H1 (cell line): ENCODE measurements at regions not wholly inside any gene's neighbourhood (a gene's known extent, or its start where the extent isn't known, plus 50 kb on each side); places are given as distances from the start of the nearest gene placed in this dataset.

ENCODE experiments used
- CTCF ChIA-PET: fragments of 300-600 bp; sonication (Branson Sonifier 250); formaldehyde crosslinking; loops from one replicate; lab custom pipeline; 2021; ENCODE audit not compliant: partially characterized antibody; lab: Charles Lee
- POLR2A ChIA-PET: fragments of 300-600 bp; sonication (Branson Sonifier 250); formaldehyde crosslinking; loops from one replicate; lab custom pipeline; 2021; ENCODE audit warnings: inconsistent platforms; ENCODE audit not compliant: partially characterized antibody; lab: Charles Lee
- DNase-seq, 2 experiments: peaks; one replicate each; pipeline versions ENCODE4 v3.0.0 to v3.0.0-alpha.2; 2010 to 2022; ENCODE audit warnings: low spot score in 2 of 2, low read depth in 1 of 2, mixed read lengths in 1 of 2
- FAIRE-seq: peaks from 2 replicates; lab custom pipeline; 2011; peaks lifted over from hg19 to GRCh38; lab: Jason Lieb, UNC
- H2AFZ ChIP-seq: 2 replicates; pipeline ENCODE4 v1.8.1; 2012; ENCODE audit warnings: low read length, inconsistent platforms
- H2AK5ac ChIP-seq: 2 replicates; pipeline ENCODE4 v1.6.1; 2013; ENCODE audit warnings: low read depth, low read length
- H2BK120ac ChIP-seq: replicated peaks from 2 replicates; pipeline ENCODE3; 2013; ENCODE audit warnings: low read depth, low read length, inconsistent platforms
- H2BK12ac ChIP-seq: 2 replicates; pipeline ENCODE4 v1.6.1; 2013; ENCODE audit warnings: low read depth, low read length
- H2BK15ac ChIP-seq: 2 replicates; pipeline ENCODE4 v1.6.1; 2013; ENCODE audit warnings: low read length
- H2BK20ac ChIP-seq: 2 replicates; pipeline ENCODE4 v1.6.1; 2013; ENCODE audit warnings: low read length
- H2BK5ac ChIP-seq: 2 replicates; pipeline ENCODE4 v1.6.1; 2013; ENCODE audit warnings: low read depth, low read length
- H3K14ac ChIP-seq: 2 replicates; pipeline ENCODE4 v1.6.1; 2013; ENCODE audit warnings: inconsistent platforms; ENCODE audit not compliant: insufficient read length
- H3K18ac ChIP-seq: 2 replicates; pipeline ENCODE4 v1.6.1; 2013; ENCODE audit warnings: low read length; ENCODE audit errors: extremely low read depth
- H3K23ac ChIP-seq: 2 replicates; pipeline ENCODE4 v1.6.1; 2013; ENCODE audit warnings: inconsistent platforms; ENCODE audit not compliant: insufficient read length
- H3K23me2 ChIP-seq: 2 replicates; pipeline ENCODE4 v1.6.1; 2013; ENCODE audit warnings: low read depth, low read length
- H3K27ac ChIP-seq: 2 replicates; pipeline ENCODE4 v1.6.1; 2011; ENCODE audit warnings: low read depth, low read length, inconsistent platforms
- H3K27me3 ChIP-seq, 4 experiments: replicated peaks in 1 of 4; 1 replicate in 1 of 4; 2 replicates in 3 of 4; pipeline versions ENCODE4 v1.6.1 to v1.8.1; 2011 to 2013; ENCODE audit warnings: low read length in 3 of 4, mild to moderate bottlenecking in 3 of 4, inconsistent platforms in 2 of 4, mixed read lengths in 2 of 4, moderate library complexity in 1 of 4; ENCODE audit not compliant: control insufficient read depth in 3 of 4, insufficient read depth in 3 of 4; ENCODE audit errors: extremely low read depth in 1 of 4
- H3K36me3 ChIP-seq, 4 experiments: 2 replicates each; pipeline versions ENCODE4 v1.6.1 to v1.8.1; 2011 to 2013; ENCODE audit warnings: mild to moderate bottlenecking in 4 of 4, low read length in 3 of 4, moderate library complexity in 2 of 4, control low read depth in 1 of 4, inconsistent platforms in 1 of 4; ENCODE audit not compliant: insufficient read depth in 4 of 4, control insufficient read depth in 2 of 4
- H3K4ac ChIP-seq: replicated peaks from 2 replicates; pipeline ENCODE3; 2013; ENCODE audit warnings: low read length, low read depth, mixed read lengths, inconsistent platforms; ENCODE audit not compliant: insufficient read length
- H3K4me1 ChIP-seq, 4 experiments: replicated peaks in 1 of 4; 1 replicate in 1 of 4; 2 replicates in 3 of 4; pipeline versions ENCODE4 v1.6.1 to v1.8.1; 2011 to 2013; ENCODE audit warnings: low read length in 3 of 4, inconsistent platforms in 2 of 4, mixed read lengths in 1 of 4; ENCODE audit not compliant: insufficient read depth in 4 of 4, control insufficient read depth in 3 of 4
- H3K4me2 ChIP-seq, 2 experiments: 2 replicates each; pipeline versions ENCODE4 v1.6.1 to v1.8.1; 2011 to 2013; ENCODE audit warnings: low read depth in 2 of 2, low read length in 2 of 2, control low read depth in 1 of 2, inconsistent platforms in 1 of 2, mild to moderate bottlenecking in 1 of 2; ENCODE audit not compliant: insufficient read depth in 1 of 2
- H3K4me3 ChIP-seq, 4 experiments: fragments of 200-600, 300-600 bp in 1 of 4; sonication (generic), shearing (Covaris generic), sonication (Bioruptor Twin) in 1 of 4; 2 replicates each; pipeline versions ENCODE4 v1.5.1 to v1.8.1; 2011 to 2016; ENCODE audit warnings: low read length in 4 of 4, low read depth in 3 of 4, control low read depth in 2 of 4, inconsistent platforms in 2 of 4, mild to moderate bottlenecking in 2 of 4, mixed read lengths in 1 of 4, moderate library complexity in 1 of 4; ENCODE audit not compliant: insufficient read depth in 2 of 4; ENCODE audit errors: extremely low read depth in 1 of 4
- H3K56ac ChIP-seq: replicated peaks from 2 replicates; pipeline ENCODE3; 2013; ENCODE audit warnings: low read depth, mild to moderate bottlenecking, mixed read lengths, low read length, inconsistent platforms; ENCODE audit not compliant: insufficient read length
- H3K79me1 ChIP-seq: 2 replicates; pipeline ENCODE4 v1.6.1; 2013; ENCODE audit warnings: low read depth, low read length, control low read depth
- H3K79me2 ChIP-seq, 2 experiments: 2 replicates each; pipeline versions ENCODE4 v1.6.1 to v1.8.1; 2012 to 2013; ENCODE audit warnings: low read length in 2 of 2, mild to moderate bottlenecking in 2 of 2, inconsistent platforms in 1 of 2; ENCODE audit not compliant: insufficient read depth in 2 of 2, control insufficient read depth in 1 of 2
- H3K9ac ChIP-seq, 4 experiments: replicated peaks in 1 of 4; 1 replicate in 1 of 4; 2 replicates in 3 of 4; pipeline versions ENCODE4 v1.6.1 to v1.8.1; 2011 to 2013; ENCODE audit warnings: low read depth in 3 of 4, low read length in 3 of 4, control low read depth in 2 of 4, mild to moderate bottlenecking in 2 of 4, moderate library complexity in 2 of 4, inconsistent platforms in 1 of 4; ENCODE audit errors: extremely low read depth in 1 of 4
- H3K9me3 ChIP-seq, 2 experiments: 2 replicates each; pipeline versions ENCODE4 v1.6.1 to v1.8.1; 2012 to 2013; ENCODE audit warnings: mild to moderate bottlenecking in 2 of 2, moderate library complexity in 2 of 2, control low read depth in 1 of 2, inconsistent platforms in 1 of 2, low read depth in 1 of 2, low read length in 1 of 2, mixed read lengths in 1 of 2; ENCODE audit not compliant: insufficient read depth in 2 of 2
- H4K20me1 ChIP-seq, 2 experiments: replicated peaks in 1 of 2; 2 replicates each; pipeline versions ENCODE3 to v1.8.1; 2011 to 2013; ENCODE audit warnings: inconsistent platforms in 2 of 2, low read length in 2 of 2, mild to moderate bottlenecking in 1 of 2; ENCODE audit not compliant: insufficient read depth in 2 of 2, control insufficient read depth in 1 of 2
- H4K5ac ChIP-seq: 2 replicates; pipeline ENCODE4 v1.6.1; 2013; ENCODE audit warnings: low read length, low read depth, mixed read lengths, inconsistent platforms; ENCODE audit not compliant: insufficient read length
- H4K8ac ChIP-seq: 2 replicates; pipeline ENCODE4 v1.8.0; 2013; ENCODE audit warnings: mild to moderate bottlenecking, moderate library complexity, low read length, inconsistent platforms; ENCODE audit not compliant: insufficient read depth; ENCODE audit errors: extremely low read depth
- H4K91ac ChIP-seq: replicated peaks from 2 replicates; pipeline ENCODE3; 2013; ENCODE audit warnings: low read length, mixed read lengths, inconsistent platforms; ENCODE audit not compliant: insufficient read length
- ASH2L ChIP-seq: fragments of 200-600, 300-600 bp; sonication (generic); IDR thresholded peaks from one replicate; pipeline ENCODE4 v1.7.1; 2017; ENCODE audit warnings: low read length
- E2F6 ChIP-seq: IDR thresholded peaks from 2 replicates; pipeline ENCODE4 v1.6.1; 2012; ENCODE audit warnings: inconsistent platforms
- HDAC6 ChIP-seq: IDR thresholded peaks from one replicate; pipeline ENCODE4 v1.7.1; 2012; ENCODE audit warnings: low read depth, mild to moderate bottlenecking, inconsistent platforms, low read length, moderate library complexity
- KDM4A ChIP-seq: IDR thresholded peaks from one replicate; pipeline ENCODE4 v1.7.1; 2012; ENCODE audit warnings: low read depth, mild to moderate bottlenecking, moderate library complexity, low read length, inconsistent platforms; ENCODE audit not compliant: severe bottlenecking
- RAD21 ChIP-seq, 2 experiments: IDR thresholded peaks in 1 of 2; conservative IDR thresholded peaks in 1 of 2; 2 replicates each; pipeline ENCODE4 v1.6.1; 2011; ENCODE audit warnings: low read depth in 2 of 2, low read length in 2 of 2, improper control_type of control experiment in 1 of 2, inconsistent platforms in 1 of 2, mild to moderate bottlenecking in 1 of 2, moderate library complexity in 1 of 2
- TAF1 ChIP-seq: IDR thresholded peaks from 2 replicates; pipeline ENCODE4 v1.6.1; 2011; ENCODE audit warnings: mild to moderate bottlenecking, low read depth, low read length
- TEAD4 ChIP-seq: IDR thresholded peaks from 2 replicates; pipeline ENCODE4 v1.6.1; 2012; ENCODE audit warnings: low read depth, low read length, inconsistent platforms, mixed read lengths
- WGBS, 2 experiments: shearing (Covaris generic) in 1 of 2; methylation state at CpG; one replicate each; pipeline versions ENCODE4 v1.1.6 to v1.1.7; 2013 to 2015; ENCODE audit warnings: low lambda C conversion rate in 2 of 2, mixed read lengths in 2 of 2, inconsistent platforms in 1 of 2, low coverage in 1 of 2, missing lambda C conversion rate in 1 of 2; ENCODE audit not compliant: insufficient replicate concordance in 2 of 2, insufficient coverage in 1 of 2, insufficient read length in 1 of 2; ENCODE audit errors: extremely low coverage in 1 of 2, missing lambda C conversion rate in 1 of 2; 5-methylcytosine and 5-hydroxymethylcytosine counted together
- TF ChIP-seq, protein P1 (sequence below): IDR thresholded peaks from 2 replicates; pipeline ENCODE4 v1.6.1; 2012; ENCODE audit warnings: low read length, inconsistent platforms

- no peak overlapping the region for H2AK5ac ChIP-seq
- H2BK12ac ChIP-seq = peak overlapping the region; percentile 81
- no peak for FAIRE-seq
- peak overlapping the region; percentile 13 for H4K91ac ChIP-seq
- no peaks in the 10 kb centered on the region for H3K79me1 ChIP-seq
- WGBS, 2 experiments = 55% methylated on average over 12 of the region's 12 CpGs; no CpG with 5 or more reads in 1 of the 2 experiments
- ChIA-PET CTCF (interaction anchor here (0.8 to 1.6 kb wide), 7 partner anchors 11 to 128 kb away, joined by 3 to 10 read pairs (median 4); no protein-coding TSS in a partner anchor), POLR2A (interaction anchor here (0.7 to 2.1 kb wide), 7 partner anchors 10 to 383 kb away, joined by 3 to 5 read pairs (median 4); no protein-coding TSS in a partner anchor)
- H3K27me3 ChIP-seq = no peaks in the 10 kb centered on the region; a peak in 1 of 7 replicates
- no peak overlapping the region for H3K4ac ChIP-seq
- H4K20me1 ChIP-seq = no peaks in the 10 kb centered on the region
- H3K79me2 ChIP-seq = no peaks in the 10 kb centered on the region
- H3K36me3 ChIP-seq = no peaks in the 10 kb centered on the region
- H3K56ac ChIP-seq = no peak overlapping the region
- H3K9me3 ChIP-seq = no peaks in the 10 kb centered on the region
- peak in 1 of 2 experiments; percentile 36 for DNase-seq
- H3K4me2 ChIP-seq = peak overlapping the region; percentile 55 to 60
- H2BK5ac ChIP-seq = peak overlapping the region; percentile 80; the same call in 1 of the 2 replicates
- H3K9ac ChIP-seq = no peak overlapping the region
- no peak overlapping the region for H2AFZ ChIP-seq
- peak overlapping the region; percentile 55 for H3K18ac ChIP-seq
- no peak overlapping the region for H2BK15ac ChIP-seq
- peaks cover 6 to 24% (median 15%) of the 10 kb centered on the region in 4 experiments for H3K4me1 ChIP-seq
- no peaks in the 10 kb centered on the region for H3K23me2 ChIP-seq
- no peak overlapping the region for H4K8ac ChIP-seq
- H2BK120ac ChIP-seq = no peak overlapping the region
- peak overlapping the region in 1 of 4 experiments; percentile 40; a peak in 1 of 8 replicates for H3K4me3 ChIP-seq
- peak overlapping the region; percentile 2 for H4K5ac ChIP-seq
- H3K27ac ChIP-seq = 0 out of 2 replicates have a peak overlapping the region, but pooled peaks have one; percentile 30
- peak overlapping the region; percentile 13; the same call in 1 of the 2 replicates for H2BK20ac ChIP-seq
- no peak overlapping the region for H3K14ac ChIP-seq
- H3K23ac ChIP-seq = no peak overlapping the region
- TF ChIP-seq, protein P1, sequence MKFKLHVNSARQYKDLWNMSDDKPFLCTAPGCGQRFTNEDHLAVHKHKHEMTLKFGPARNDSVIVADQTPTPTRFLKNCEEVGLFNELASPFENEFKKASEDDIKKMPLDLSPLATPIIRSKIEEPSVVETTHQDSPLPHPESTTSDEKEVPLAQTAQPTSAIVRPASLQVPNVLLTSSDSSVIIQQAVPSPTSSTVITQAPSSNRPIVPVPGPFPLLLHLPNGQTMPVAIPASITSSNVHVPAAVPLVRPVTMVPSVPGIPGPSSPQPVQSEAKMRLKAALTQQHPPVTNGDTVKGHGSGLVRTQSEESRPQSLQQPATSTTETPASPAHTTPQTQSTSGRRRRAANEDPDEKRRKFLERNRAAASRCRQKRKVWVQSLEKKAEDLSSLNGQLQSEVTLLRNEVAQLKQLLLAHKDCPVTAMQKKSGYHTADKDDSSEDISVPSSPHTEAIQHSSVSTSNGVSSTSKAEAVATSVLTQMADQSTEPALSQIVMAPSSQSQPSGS = no peak
- TF ChIP-seq TAF1 (no peak), E2F6 (peak; percentile 32; the same call in 1 of the 2 replicates), KDM4A (peak; percentile 24), ASH2L (peak; percentile 40), RAD21 (IDR thresholded peaks at IDR 0.05 in 1 of 2, conservative IDR thresholded peaks at IDR 0.05 in 1 of 2; ENCODE audit: low read depth in 2 of 2, low read length in 2 of 2) (no peak), TEAD4 (peak; percentile 33; the same call in 1 of the 2 replicates), HDAC6 (no peak)
These were observed 61.3 kb upstream of the CALM2 start for GRCh38 chr2:47237375-47238334.
